ENCODE measurements at regions not wholly inside any gene's neighbourhood (a gene's known extent, or its start where the extent isn't known, plus 50 kb on each side); places are given as distances from the start of the nearest gene placed in this dataset.
"Not testable (repeated sequence)": the region's sequence is repeated elsewhere in the genome, so short reads cannot be mapped to it uniquely, and the experiment has no call there.

DNA sequence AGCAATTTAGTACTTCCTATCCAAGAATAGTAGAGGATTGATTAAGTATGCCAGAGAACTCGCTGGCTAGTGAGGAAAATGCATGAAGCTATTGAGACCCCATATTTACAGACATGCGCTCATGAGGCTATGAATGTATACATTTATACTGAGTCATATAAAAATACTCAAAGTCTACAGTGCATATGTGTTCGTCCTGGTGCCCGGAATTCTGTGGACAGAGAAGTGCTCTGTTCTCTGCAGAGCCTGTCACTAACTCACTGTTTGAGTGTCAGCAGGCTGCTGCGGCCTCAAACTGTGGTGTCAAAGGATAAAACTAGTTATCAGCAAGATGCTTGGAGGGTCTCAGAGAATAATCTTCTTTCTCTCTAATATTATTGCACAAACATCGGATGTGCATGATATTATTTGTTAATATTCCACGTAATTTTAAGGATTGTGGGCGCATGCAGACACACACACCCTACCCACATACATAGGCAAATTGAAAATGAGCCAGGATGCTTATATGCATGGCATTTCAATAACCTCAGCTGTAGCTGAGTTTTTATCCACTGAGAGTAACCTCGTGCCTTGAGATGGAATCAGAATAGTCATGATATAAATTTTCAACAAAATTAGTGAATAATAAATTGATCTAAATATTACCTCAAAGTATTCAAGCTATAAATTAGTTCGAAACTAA, 50.0 kb upstream of the TSC22D2 start:
- no peak for FAIRE-seq

- no peak for FAIRE-seq
Observed at GRCh38 chr3:150357140-150357539, 51.0 kb upstream of the TSC22D2 start.

DNA sequence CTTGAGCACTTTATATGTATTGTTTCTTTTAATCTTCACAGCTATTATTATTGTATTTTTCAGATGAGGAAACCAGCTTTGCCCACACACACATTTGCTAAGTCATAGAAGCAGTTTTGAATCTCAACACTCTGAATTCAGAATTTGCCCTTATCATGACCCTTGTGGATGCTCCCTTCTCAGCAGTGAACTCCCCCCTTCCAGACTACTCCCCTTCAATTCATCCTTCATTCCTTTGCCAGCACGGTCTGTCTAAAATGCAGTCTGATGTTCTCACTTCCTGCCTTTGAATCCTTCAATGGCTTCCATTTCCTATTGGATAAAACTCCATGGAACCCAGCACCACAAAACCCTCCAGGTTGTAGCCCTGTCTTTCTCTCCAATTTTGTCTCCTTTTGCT, 52.5 kb upstream of the TSC22D2 start:
- no peak for FAIRE-seq

DNA sequence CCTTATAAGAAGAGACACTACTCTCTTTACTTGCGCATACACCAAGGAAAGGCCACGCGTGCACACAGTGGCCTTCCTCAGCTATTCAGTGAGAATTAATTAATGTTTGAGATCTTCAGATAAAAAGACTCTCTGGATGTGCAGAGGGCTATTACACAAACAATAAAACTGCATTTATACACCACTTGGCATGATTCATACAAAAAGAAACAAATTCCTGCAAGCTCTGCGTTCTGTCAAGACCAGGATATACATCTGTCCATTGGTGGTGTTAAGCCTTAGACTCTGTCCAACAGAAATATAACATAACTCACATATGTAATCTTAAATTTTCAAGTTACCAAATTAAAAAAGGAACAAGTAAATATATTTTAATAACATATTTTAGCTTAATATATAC, 55.2 kb upstream of the TSC22D2 start:
- FAIRE-seq: no peak

DNA sequence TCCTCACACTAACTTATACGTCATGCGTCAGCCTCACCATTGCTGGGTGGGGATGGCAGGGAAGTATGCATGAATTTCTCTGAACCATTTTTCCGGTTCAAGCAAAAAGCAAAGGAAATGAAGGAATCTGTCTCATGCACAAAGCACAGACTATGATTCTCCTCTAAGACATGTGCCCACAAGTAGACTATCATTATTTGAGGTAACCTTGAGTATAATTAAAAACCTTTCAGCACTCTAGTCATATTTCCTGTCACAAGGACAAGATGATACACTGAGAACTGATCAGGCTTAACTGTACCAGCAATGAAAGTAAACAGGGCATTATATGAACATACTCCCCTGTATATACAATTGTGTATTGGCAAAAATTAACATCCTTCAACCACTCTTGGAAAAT, 56.7 kb upstream of the TSC22D2 start:
- FAIRE-seq: no peak

DNA sequence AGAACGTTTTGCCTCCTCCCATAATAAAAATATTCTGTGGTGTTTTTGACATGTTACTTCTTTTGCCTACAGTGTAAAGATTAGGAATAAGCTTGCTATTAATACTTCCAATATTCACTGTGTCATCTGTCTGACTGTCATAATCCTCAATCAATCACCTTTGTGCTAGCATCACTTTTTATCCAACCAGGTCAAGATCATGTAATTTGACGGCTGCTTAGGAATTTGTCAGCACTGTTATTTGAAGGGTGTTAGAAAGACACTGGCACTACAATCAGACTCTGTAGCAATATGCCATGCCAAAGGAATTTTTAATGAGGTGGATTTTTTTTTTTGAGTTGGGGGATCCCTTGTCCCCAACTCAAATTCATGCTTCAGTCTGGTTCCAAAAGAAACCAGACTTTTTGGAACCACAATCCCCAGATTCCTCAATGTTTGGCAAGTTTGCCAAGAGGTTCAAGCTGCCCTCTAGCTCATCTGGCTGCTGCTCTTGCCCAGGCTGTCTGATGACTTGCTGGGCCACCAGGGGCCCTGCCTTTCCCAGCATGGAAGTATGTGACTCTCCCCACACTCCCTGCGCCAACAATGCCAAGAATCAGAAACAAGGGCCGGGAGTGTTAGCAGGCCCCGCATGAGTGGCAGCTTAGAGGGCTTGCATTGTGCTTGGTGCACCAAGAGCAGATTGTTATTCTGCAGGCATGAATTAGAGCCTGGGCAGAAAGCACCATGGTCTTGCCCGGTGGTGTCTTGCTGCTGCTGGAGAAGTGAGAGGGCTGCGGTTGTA, 58.6 kb upstream of the TSC22D2 start:
- no peak for FAIRE-seq

GRCh38 chr3:150348500-150348899, 59.6 kb upstream of the TSC22D2 start:
- no peak for FAIRE-seq

DNA sequence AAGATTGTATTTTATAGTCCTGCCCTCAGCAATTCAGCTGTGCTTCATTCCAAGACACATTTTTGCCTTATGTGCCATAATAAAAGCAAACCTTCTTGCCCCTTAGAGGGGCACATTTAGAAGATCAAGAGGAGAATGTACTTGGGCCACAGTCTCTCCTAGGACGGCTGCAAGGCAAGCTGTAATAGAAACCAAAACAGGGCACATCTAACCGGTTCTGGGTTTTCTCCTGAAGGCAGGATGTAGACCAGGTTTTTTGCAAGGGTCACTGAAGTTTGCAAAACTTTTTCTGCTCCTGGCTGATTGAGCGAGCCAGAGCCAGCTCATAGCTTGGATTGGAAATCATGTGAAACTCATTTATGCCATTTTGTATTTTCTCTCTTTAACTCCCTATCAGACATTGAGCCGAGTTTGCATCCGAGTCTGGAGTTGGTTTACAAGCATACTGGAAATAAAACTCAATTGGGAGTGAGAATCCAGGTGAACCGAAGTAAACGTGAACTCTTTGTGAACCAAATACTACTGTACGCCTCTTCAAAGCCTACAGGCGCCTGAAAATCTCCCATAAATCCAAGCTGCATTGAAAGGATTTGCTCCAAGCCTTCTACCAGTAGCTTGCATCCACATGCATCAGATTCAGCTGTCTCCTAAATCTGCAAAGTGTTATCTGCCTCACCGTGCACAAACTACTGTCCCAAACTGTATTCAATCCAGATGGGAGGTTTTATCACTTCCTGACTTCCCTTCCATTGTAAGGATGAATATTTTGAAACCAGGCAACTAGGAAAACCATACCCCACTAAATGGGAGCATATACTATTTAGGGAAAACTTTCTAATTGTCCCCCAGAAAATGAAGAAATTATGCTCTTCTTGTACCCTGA, 60.9 kb upstream of the TSC22D2 start:
- FAIRE-seq: no peak

GRCh38 chr3:150346266-150346665, 61.8 kb upstream of the TSC22D2 start:
- no peak for FAIRE-seq

- no peak for FAIRE-seq
Observed at GRCh38 chr3:150345021-150345538, 63.0 kb upstream of the TSC22D2 start.

DNA sequence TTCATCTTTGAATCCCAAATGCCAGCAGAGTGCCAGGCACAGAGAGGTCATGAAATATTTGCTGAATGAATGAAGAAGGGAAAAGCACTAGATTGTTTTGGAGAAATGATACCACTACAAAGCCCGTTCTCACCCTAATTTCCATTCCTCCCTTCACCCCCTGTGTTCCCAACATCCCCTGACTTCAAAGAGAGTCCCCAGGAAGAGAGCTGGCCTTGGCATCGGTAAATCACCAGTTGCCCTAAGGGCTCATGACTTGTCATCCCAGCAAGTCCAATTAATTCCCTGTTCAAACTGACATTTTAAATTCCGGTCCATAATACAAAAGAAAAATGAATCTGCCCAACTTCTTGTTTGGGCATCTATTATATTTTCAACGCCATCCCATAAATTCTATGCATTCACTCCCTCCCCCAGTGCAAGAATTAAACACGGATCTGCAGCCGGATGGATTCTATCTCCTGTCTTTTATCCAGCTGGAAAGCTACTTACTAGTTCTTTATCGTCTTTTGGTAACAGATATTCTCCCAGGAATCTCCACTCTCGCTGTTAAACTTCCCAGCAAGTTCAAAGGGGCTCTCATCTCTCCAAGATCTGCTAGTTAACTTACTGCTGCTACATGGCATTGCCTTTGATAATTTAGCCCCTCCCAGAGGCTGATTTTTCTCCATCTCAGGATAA, 63.9 kb upstream of the TSC22D2 start:
- FAIRE-seq: no peak

DNA sequence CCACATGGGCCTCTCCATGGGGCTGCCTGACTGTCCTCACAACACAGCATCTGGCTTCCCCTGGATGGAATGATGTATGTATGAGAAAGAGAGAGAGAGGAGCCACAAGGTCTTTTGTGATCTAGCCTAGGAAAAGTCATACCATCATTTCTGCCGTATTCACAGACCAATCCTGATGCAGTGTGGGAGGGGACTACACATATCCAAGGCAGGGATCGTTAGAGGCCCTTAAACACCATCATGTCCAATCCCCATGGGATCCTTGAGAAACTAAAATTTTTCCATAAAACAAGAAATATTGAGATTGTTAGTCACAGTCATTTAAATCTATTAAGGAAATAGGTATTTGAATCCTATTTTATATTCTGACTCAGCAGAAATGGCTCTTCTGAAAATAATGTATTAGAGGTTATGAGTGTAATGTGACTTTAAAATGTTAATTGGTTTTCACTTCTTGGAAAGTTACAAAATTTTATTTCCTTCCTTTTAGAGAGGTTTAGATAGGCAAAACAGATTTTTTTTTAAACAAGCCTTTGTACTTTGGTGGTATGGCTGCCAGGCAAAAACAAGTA, 65.1 kb upstream of the TSC22D2 start:
- no peak for FAIRE-seq

DNA sequence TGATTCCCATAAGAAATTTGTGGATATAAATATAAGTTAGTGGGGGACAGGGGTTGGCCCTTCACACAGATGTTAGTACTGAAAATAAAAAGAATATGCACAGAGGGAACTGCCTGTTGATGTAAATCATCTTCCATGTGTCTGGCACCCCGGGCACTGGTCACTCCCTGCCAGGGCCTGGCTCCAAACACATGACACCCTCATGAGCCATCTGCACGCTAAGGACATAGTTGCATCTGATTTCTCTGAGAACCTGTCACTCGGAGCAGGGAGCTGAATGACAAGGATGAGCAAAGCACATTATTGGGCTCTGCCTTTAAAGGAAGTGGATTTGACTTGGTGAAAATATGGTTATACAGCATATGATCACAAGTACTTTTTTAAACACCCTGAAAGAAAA, 66.2 kb upstream of the TSC22D2 start:
- FAIRE-seq: no peak

GRCh38 chr3:150336363-150336762, 71.7 kb upstream of the TSC22D2 start:
- not testable (repeated sequence) for FAIRE-seq

GRCh38 chr3:150335631-150336030, 72.5 kb upstream of the TSC22D2 start:
- no peak for FAIRE-seq

DNA sequence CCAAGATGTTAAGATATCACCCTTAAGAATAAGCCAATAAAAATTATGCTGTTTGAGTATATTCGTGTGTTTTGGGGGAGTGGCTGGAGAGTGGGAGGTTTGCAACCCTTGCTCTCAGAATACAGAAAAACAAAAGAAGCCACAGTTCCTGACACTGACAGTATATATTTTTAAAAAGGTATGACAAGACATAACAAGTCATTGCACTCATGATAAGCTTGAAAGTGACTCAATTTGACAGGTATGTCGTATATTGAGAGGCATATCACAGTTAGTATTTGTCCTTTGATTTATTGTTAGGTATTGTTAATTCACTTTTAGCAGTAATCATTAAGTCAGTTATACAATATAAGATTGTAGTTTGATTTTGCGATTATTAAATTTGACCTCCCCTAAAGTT, 73.1 kb upstream of the TSC22D2 start:
- FAIRE-seq: no peak

DNA sequence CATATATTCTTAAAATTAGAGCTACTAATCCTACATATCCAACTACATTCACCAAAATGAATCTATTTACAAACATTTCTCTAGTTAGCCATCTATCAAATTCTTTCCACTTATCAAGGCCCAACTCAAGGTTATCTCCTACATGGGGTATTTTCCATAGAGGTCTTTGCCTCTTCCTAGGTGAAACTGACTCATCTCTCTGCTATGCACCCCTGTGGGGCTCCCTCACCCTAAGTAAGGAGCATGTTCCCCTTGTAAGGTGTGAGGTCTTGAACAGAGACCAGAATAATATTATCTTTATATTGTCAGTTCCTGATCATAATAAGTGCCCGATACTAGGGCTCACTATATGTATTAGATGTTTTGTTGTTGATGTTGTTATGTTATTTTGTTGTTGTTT, 74.6 kb upstream of the TSC22D2 start:
- FAIRE-seq: no peak

DNA sequence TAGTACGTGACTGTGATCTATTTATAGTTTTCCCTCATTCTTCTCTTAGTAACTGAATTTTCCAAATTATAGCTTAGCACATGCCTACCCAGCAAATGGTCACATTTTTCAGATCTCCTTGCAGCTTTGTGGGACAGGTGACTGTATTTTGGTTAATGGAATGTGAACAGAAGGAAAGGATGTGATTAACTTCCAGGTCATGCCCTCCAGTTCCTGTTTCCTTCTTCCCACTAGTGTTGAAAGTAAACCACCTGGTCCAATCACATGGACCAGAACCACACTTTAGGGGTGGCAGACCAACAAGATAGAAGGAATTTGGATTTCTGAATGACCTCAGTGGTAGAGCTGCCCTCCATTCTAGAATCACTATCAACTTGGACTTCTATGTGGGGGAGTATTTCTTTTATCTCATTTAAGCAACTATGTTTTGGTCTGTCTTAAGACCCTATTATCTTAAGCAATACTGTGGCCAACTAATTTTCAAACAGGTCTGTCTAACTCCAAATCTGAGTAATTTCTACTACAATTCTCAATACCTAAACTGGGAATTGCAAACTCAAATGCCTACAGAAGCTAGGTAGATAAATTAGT, 76.0 kb upstream of the TSC22D2 start:
- FAIRE-seq: no peak

- no peak for FAIRE-seq
Observed at GRCh38 chr3:150330872-150331271, 77.2 kb upstream of the TSC22D2 start.

GRCh38 chr3:150330174-150330573, 77.9 kb upstream of the TSC22D2 start:
- FAIRE-seq: no peak

- FAIRE-seq: no peak
Observed at GRCh38 chr3:150329408-150329807, 78.7 kb upstream of the TSC22D2 start.

DNA sequence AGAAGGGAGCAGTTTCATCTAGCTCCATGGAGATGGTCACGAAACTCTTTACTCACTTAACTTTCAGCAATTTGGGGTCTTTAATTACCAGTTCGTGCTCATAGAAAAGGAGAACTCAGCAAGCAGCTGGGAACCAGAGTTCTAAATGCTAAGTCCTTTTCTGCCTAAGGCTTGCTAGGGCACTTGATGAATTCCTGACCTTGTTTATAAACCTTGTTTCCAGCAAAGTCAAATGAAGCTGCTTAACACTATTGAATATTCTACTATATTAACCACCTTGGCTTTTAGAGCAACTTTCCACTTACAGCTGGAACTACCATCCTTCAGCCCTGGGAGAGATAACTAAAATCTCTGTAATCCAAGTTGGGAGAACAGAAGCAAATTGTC, 79.5 kb upstream of the TSC22D2 start:
- FAIRE-seq: no peak

Measured in A204.1 (cell line).